Endodermal cell (in vitro differentiated cells): ENCODE measurements at regions not wholly inside any gene's neighbourhood (a gene's known extent, or its start where the extent isn't known, plus 50 kb on each side); places are given as distances from the start of the nearest gene placed in this dataset.

Experiments
- DNase-seq: peaks from one replicate; pipeline ENCODE4 v3.0.0-alpha.2; 2017
- H3K27ac ChIP-seq: 2 replicates; pipeline ENCODE4 v1.5.1; 2013; ENCODE audit warnings: mild to moderate bottlenecking, low read depth, low read length, moderate library complexity
- H3K27me3 ChIP-seq: 2 replicates; pipeline ENCODE4 v1.6.1; 2013; ENCODE audit warnings: mild to moderate bottlenecking, low read length, moderate library complexity; ENCODE audit not compliant: insufficient read depth, control insufficient read depth, poor library complexity, severe bottlenecking
- H3K36me3 ChIP-seq: 2 replicates; pipeline ENCODE4 v1.7.0; 2013; ENCODE audit warnings: mild to moderate bottlenecking, low read length, moderate library complexity; ENCODE audit not compliant: control insufficient read depth, insufficient read depth
- H3K4me1 ChIP-seq: one replicate; pipeline ENCODE4 v1.7.0; 2013; ENCODE audit warnings: low read length; ENCODE audit not compliant: control insufficient read depth, insufficient read depth
- H3K4me3 ChIP-seq: 2 replicates; pipeline ENCODE4 v1.5.1; 2013; ENCODE audit warnings: mild to moderate bottlenecking, low read length, moderate library complexity
- H3K9ac ChIP-seq: 2 replicates; pipeline ENCODE4 v1.6.1; 2013; ENCODE audit warnings: mild to moderate bottlenecking, low read length, moderate library complexity; ENCODE audit not compliant: poor library complexity, severe bottlenecking; ENCODE audit errors: extremely low read depth
- H3K9me3 ChIP-seq: 2 replicates; pipeline ENCODE4 v1.6.1; 2013; ENCODE audit warnings: mild to moderate bottlenecking, low read length, moderate library complexity; ENCODE audit not compliant: control insufficient read depth
- H3K27ac Mint-ChIP-seq: 2 replicates; pipeline ENCODE4 v1.8.0; 2020; ENCODE audit warnings: mixed read lengths
- H3K27me3 Mint-ChIP-seq: 2 replicates; pipeline ENCODE4 v1.8.0; 2021; ENCODE audit warnings: mild to moderate bottlenecking, mixed read lengths; ENCODE audit not compliant: insufficient read depth
- H3K36me3 Mint-ChIP-seq: 2 replicates; pipeline ENCODE4 v1.8.0; 2020; ENCODE audit warnings: low read depth, mixed read lengths
- H3K4me1 Mint-ChIP-seq: 2 replicates; pipeline ENCODE4 v1.8.0; 2020; ENCODE audit warnings: mixed read lengths
- H3K4me3 Mint-ChIP-seq: 2 replicates; pipeline ENCODE4 v1.8.0; 2020; ENCODE audit warnings: mild to moderate bottlenecking, moderate library complexity, mixed read lengths
- H3K9me3 Mint-ChIP-seq: 2 replicates; pipeline ENCODE4 v1.8.0; 2020; ENCODE audit warnings: mild to moderate bottlenecking, mixed read lengths
- WGBS, 2 experiments: methylation state at CpG; one replicate each; pipeline versions ENCODE4 v1.1.5 to v1.1.7; 2013; ENCODE audit warnings: missing lambda C conversion rate in 2 of 2, mixed read lengths in 1 of 2; ENCODE audit not compliant: insufficient coverage in 1 of 2, insufficient read length in 1 of 2; 5-methylcytosine and 5-hydroxymethylcytosine counted together
- TF ChIP-seq, protein P1 (sequence below): fragments of 200-600 bp; sonication (generic); conservative IDR thresholded peaks from 2 replicates; pipeline ENCODE4 v1.5.0; 2021; ENCODE audit warnings: antibody characterized with exemption, mild to moderate bottlenecking

DNA sequence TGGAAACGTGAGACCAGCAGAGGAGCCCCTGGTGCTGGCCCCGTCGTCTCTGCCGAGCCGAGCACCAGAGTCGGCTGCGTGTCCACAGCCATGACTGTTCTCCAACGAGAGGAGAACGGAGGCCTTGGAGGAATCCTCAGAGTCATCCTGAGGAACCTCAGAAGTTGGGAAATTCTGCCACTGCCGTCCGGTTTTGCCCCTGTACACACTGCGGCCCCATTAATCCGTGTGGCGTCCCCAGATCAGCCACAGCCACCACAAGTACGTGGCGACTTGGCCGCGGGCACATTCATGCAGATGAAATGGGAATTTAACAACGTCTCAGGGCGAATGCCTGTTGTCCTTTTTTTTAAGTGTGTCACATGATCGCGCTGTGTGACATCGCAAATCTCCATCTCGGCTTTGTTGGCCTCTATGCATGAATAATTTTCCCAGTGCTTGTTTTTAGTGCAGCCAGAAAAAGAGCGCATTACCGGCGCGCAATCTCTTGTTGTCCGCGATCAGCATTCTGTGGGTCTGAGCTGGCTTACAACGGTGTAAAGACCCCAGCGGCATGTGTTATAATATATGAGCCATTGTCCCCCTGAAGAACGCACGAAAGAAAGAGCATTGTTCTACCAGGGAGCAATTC, 323.0 kb upstream of the IRX4 start:
- Mint-ChIP-seq H3K9me3 (no peaks in the 10 kb centered on the region), H3K36me3 (no peaks in the 10 kb centered on the region), H3K27me3 (peaks cover 8% of the 10 kb centered on the region), H3K4me3 (no peak overlapping the region), H3K4me1 (peaks cover 20% of the 10 kb centered on the region), H3K27ac (no peak overlapping the region)
- Histone ChIP-seq H3K9ac (no peak overlapping the region), H3K4me3 (no peak overlapping the region), H3K4me1 (peaks cover 10% of the 10 kb centered on the region), H3K9me3 (no peaks in the 10 kb centered on the region), H3K27ac (peak overlapping the region; percentile 100), H3K36me3 (no peaks in the 10 kb centered on the region), H3K27me3 (no peaks in the 10 kb centered on the region)
- WGBS, 2 experiments, result 90 to 94% methylated on average over 28 to 34 of the region's 34 CpGs
- DNase-seq, result no peak
- TF ChIP-seq, protein P1, sequence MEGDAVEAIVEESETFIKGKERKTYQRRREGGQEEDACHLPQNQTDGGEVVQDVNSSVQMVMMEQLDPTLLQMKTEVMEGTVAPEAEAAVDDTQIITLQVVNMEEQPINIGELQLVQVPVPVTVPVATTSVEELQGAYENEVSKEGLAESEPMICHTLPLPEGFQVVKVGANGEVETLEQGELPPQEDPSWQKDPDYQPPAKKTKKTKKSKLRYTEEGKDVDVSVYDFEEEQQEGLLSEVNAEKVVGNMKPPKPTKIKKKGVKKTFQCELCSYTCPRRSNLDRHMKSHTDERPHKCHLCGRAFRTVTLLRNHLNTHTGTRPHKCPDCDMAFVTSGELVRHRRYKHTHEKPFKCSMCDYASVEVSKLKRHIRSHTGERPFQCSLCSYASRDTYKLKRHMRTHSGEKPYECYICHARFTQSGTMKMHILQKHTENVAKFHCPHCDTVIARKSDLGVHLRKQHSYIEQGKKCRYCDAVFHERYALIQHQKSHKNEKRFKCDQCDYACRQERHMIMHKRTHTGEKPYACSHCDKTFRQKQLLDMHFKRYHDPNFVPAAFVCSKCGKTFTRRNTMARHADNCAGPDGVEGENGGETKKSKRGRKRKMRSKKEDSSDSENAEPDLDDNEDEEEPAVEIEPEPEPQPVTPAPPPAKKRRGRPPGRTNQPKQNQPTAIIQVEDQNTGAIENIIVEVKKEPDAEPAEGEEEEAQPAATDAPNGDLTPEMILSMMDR, result no peak

GRCh38 chr5:2205185-2205585, 322.5 kb upstream of the IRX4 start:
- H3K27me3 Mint-ChIP-seq, result peaks cover 8% of the 10 kb centered on the region
- Histone ChIP-seq H3K27me3 (no peaks in the 10 kb centered on the region), H3K36me3 (no peaks in the 10 kb centered on the region), H3K9ac (no peak overlapping the region), H3K9me3 (no peaks in the 10 kb centered on the region), H3K4me1 (peaks cover 10% of the 10 kb centered on the region), H3K4me3 (no peak overlapping the region), H3K27ac (peak overlapping the region; percentile 100)
- 96 to 97% methylated on average over 10 to 14 of the region's 14 CpGs for WGBS, 2 experiments
- TF ChIP-seq, protein P1, result no peak
- H3K9me3 Mint-ChIP-seq, result no peaks in the 10 kb centered on the region
- H3K4me1 Mint-ChIP-seq, result peaks cover 20% of the 10 kb centered on the region
- H3K4me3 Mint-ChIP-seq, result no peak overlapping the region
- DNase-seq, result peak; percentile 17
- H3K36me3 Mint-ChIP-seq, result no peaks in the 10 kb centered on the region
- H3K27ac Mint-ChIP-seq, result no peak overlapping the region

- Histone ChIP-seq H3K4me1 (peaks cover 10% of the 10 kb centered on the region), H3K9me3 (no peaks in the 10 kb centered on the region), H3K9ac (no peak overlapping the region), H3K4me3 (no peak overlapping the region), H3K27ac (peak overlapping the region; percentile 100), H3K36me3 (no peaks in the 10 kb centered on the region), H3K27me3 (no peaks in the 10 kb centered on the region)
- peaks cover 11% of the 10 kb centered on the region for H3K27me3 Mint-ChIP-seq
- H3K36me3 Mint-ChIP-seq, result no peaks in the 10 kb centered on the region
- H3K9me3 Mint-ChIP-seq, result no peaks in the 10 kb centered on the region
- peak; percentile 46 for DNase-seq
- H3K4me1 Mint-ChIP-seq, result peaks cover 20% of the 10 kb centered on the region
- H3K27ac Mint-ChIP-seq, result no peak overlapping the region
- H3K4me3 Mint-ChIP-seq, result no peak overlapping the region
- TF ChIP-seq, protein P1, result no peak
- 93 to 94% methylated on average over 14 to 21 of the region's 21 CpGs for WGBS, 2 experiments
These were observed 321.9 kb upstream of the IRX4 start for GRCh38 chr5:2204366-2205184.
